Stimulated activated naive CD8-positive, alpha-beta T cell treated with anti-CD3 and anti-CD28 coated beads, Interleukin-15, Interleukin-2, amounts not matched to agents 100 ng/mL and 50 ng/mL, for 24 hours (primary cell): ENCODE measurements at regions not wholly inside any gene's neighbourhood (a gene's known extent, or its start where the extent isn't known, plus 50 kb on each side); places are given as distances from the start of the nearest gene placed in this dataset.
"Not testable (repeated sequence)": the region's sequence is repeated elsewhere in the genome, so short reads cannot be mapped to it uniquely, and the experiment has no call there.

Experiments
- H3K27ac Mint-ChIP-seq: one replicate; pipeline ENCODE4 v1.8.0; 2021; ENCODE audit warnings: mild to moderate bottlenecking, mixed read lengths
- H3K27me3 Mint-ChIP-seq: one replicate; pipeline ENCODE4 v1.8.0; 2021; ENCODE audit warnings: mixed read lengths
- H3K36me3 Mint-ChIP-seq: one replicate; pipeline ENCODE4 v1.8.0; 2021; ENCODE audit warnings: low read depth, mixed read lengths
- H3K4me1 Mint-ChIP-seq: one replicate; pipeline ENCODE4 v1.8.0; 2021; ENCODE audit warnings: low read depth, mixed read lengths
- H3K4me3 Mint-ChIP-seq: one replicate; pipeline ENCODE4 v1.8.0; 2021; ENCODE audit warnings: mild to moderate bottlenecking, mixed read lengths
- H3K9me3 Mint-ChIP-seq: one replicate; pipeline ENCODE4 v1.8.0; 2021; ENCODE audit warnings: mixed read lengths

- H3K4me3 Mint-ChIP-seq: no peak overlapping the region
- H3K27me3 Mint-ChIP-seq: no peaks in the 10 kb centered on the region
- no peaks in the 10 kb centered on the region for H3K36me3 Mint-ChIP-seq
- peaks cover 4% of the 10 kb centered on the region for H3K9me3 Mint-ChIP-seq
- H3K4me1 Mint-ChIP-seq: no peaks in the 10 kb centered on the region
- no peak overlapping the region for H3K27ac Mint-ChIP-seq
These were observed 233.5 kb upstream of the SGK1 start for GRCh38 chr6:134551245-134551960.

GRCh38 chr6:134550604-134551003 lies 232.7 kb upstream of the SGK1 start:
- peaks cover 4% of the 10 kb centered on the region for H3K9me3 Mint-ChIP-seq
- no peaks in the 10 kb centered on the region for H3K36me3 Mint-ChIP-seq
- H3K4me3 Mint-ChIP-seq: no peak overlapping the region
- H3K4me1 Mint-ChIP-seq: no peaks in the 10 kb centered on the region
- no peak overlapping the region for H3K27ac Mint-ChIP-seq
- no peaks in the 10 kb centered on the region for H3K27me3 Mint-ChIP-seq

- Mint-ChIP-seq H3K27ac (no peak overlapping the region), H3K36me3 (no peaks in the 10 kb centered on the region), H3K4me3 (no peak overlapping the region), H3K27me3 (no peaks in the 10 kb centered on the region), H3K4me1 (no peaks in the 10 kb centered on the region), H3K9me3 (peaks cover 4% of the 10 kb centered on the region)
These were observed 231.9 kb upstream of the SGK1 start for GRCh38 chr6:134549854-134550253.

- no peaks in the 10 kb centered on the region for H3K36me3 Mint-ChIP-seq
- no peaks in the 10 kb centered on the region for H3K27me3 Mint-ChIP-seq
These were observed 229.2 kb upstream of the SGK1 start for GRCh38 chr6:134546962-134547645.

GRCh38 chr6:134544737-134545136 lies 226.8 kb upstream of the SGK1 start:
- H3K27ac Mint-ChIP-seq: no peak overlapping the region
- H3K27me3 Mint-ChIP-seq: peaks cover 7% of the 10 kb centered on the region
- no peaks in the 10 kb centered on the region for H3K36me3 Mint-ChIP-seq
- peaks cover 4% of the 10 kb centered on the region for H3K9me3 Mint-ChIP-seq
- no peak overlapping the region for H3K4me3 Mint-ChIP-seq
- H3K4me1 Mint-ChIP-seq: peaks cover 24% of the 10 kb centered on the region

More at GRCh38 chr6:134546962-134547645, 229.2 kb upstream of the SGK1 start:
- Mint-ChIP-seq H3K9me3 (peaks cover 4% of the 10 kb centered on the region), H3K27ac (no peak overlapping the region), H3K4me3 (no peak overlapping the region), H3K4me1 (peaks cover 13% of the 10 kb centered on the region)

- Mint-ChIP-seq H3K4me1 (peaks cover 26% of the 10 kb centered on the region), H3K36me3 (no peaks in the 10 kb centered on the region), H3K4me3 (no peak overlapping the region), H3K27me3 (peaks cover 8% of the 10 kb centered on the region), H3K9me3 (peaks cover 4% of the 10 kb centered on the region), H3K27ac (peak overlapping the region; percentile 7)
These were observed 225.2 kb upstream of the SGK1 start for GRCh38 chr6:134543128-134543527.

GRCh38 chr6:134541001-134541400 lies 223.1 kb upstream of the SGK1 start:
- Mint-ChIP-seq H3K4me3 (no peak overlapping the region), H3K9me3 (no peaks in the 10 kb centered on the region), H3K27me3 (peaks cover 8% of the 10 kb centered on the region), H3K4me1 (peaks cover 26% of the 10 kb centered on the region), H3K36me3 (no peaks in the 10 kb centered on the region), H3K27ac (no peak overlapping the region)

GRCh38 chr6:134539865-134540323 lies 222.0 kb upstream of the SGK1 start:
- Mint-ChIP-seq H3K9me3 (no peaks in the 10 kb centered on the region), H3K27me3 (peaks cover 8% of the 10 kb centered on the region), H3K27ac (no peak overlapping the region), H3K4me1 (peaks cover 30% of the 10 kb centered on the region), H3K36me3 (no peaks in the 10 kb centered on the region), H3K4me3 (no peak overlapping the region)

GRCh38 chr6:134537765-134538164 lies 219.9 kb upstream of the SGK1 start:
- not testable (repeated sequence) for H3K36me3 Mint-ChIP-seq, H3K27me3 Mint-ChIP-seq, H3K4me3 Mint-ChIP-seq, H3K9me3 Mint-ChIP-seq, H3K27ac Mint-ChIP-seq
- peaks cover 30% of the 10 kb centered on the region for H3K4me1 Mint-ChIP-seq

GRCh38 chr6:134537146-134537555 lies 219.2 kb upstream of the SGK1 start:
- Mint-ChIP-seq H3K36me3 (no peaks in the 10 kb centered on the region), H3K4me1 (peaks cover 31% of the 10 kb centered on the region), H3K27me3 (peaks cover 8% of the 10 kb centered on the region), H3K27ac (no peak overlapping the region), H3K9me3 (no peaks in the 10 kb centered on the region), H3K4me3 (no peak overlapping the region)

- no peak overlapping the region for H3K4me3 Mint-ChIP-seq
- H3K4me1 Mint-ChIP-seq: peaks cover 34% of the 10 kb centered on the region
- H3K9me3 Mint-ChIP-seq: no peaks in the 10 kb centered on the region
- no peaks in the 10 kb centered on the region for H3K36me3 Mint-ChIP-seq
- H3K27me3 Mint-ChIP-seq: peaks cover 8% of the 10 kb centered on the region
- H3K27ac Mint-ChIP-seq: no peak overlapping the region
These were observed 217.9 kb upstream of the SGK1 start for GRCh38 chr6:134535831-134536230.

- peaks cover under 1% of the 10 kb centered on the region for H3K27me3 Mint-ChIP-seq
- no peak overlapping the region for H3K27ac Mint-ChIP-seq
- no peak overlapping the region for H3K4me3 Mint-ChIP-seq
- no peaks in the 10 kb centered on the region for H3K9me3 Mint-ChIP-seq
- H3K36me3 Mint-ChIP-seq: no peaks in the 10 kb centered on the region
- peaks cover 27% of the 10 kb centered on the region for H3K4me1 Mint-ChIP-seq
These were observed 216.8 kb upstream of the SGK1 start for GRCh38 chr6:134534708-134535149.

- Mint-ChIP-seq H3K4me3 (no peak overlapping the region), H3K27me3 (no peaks in the 10 kb centered on the region), H3K4me1 (peaks cover 31% of the 10 kb centered on the region), H3K36me3 (no peaks in the 10 kb centered on the region), H3K27ac (no peak overlapping the region), H3K9me3 (no peaks in the 10 kb centered on the region)
These were observed 216.1 kb upstream of the SGK1 start for GRCh38 chr6:134533991-134534390.

GRCh38 chr6:134532694-134533624 lies 215.0 kb upstream of the SGK1 start:
- Mint-ChIP-seq H3K4me3 (no peak overlapping the region), H3K36me3 (no peaks in the 10 kb centered on the region), H3K4me1 (peaks cover 31% of the 10 kb centered on the region), H3K27me3 (no peaks in the 10 kb centered on the region), H3K27ac (no peak overlapping the region), H3K9me3 (no peaks in the 10 kb centered on the region)

- no peaks in the 10 kb centered on the region for H3K27me3 Mint-ChIP-seq
- H3K4me1 Mint-ChIP-seq: peaks cover 31% of the 10 kb centered on the region
- no peak overlapping the region for H3K27ac Mint-ChIP-seq
- H3K36me3 Mint-ChIP-seq: no peaks in the 10 kb centered on the region
- H3K9me3 Mint-ChIP-seq: no peaks in the 10 kb centered on the region
- H3K4me3 Mint-ChIP-seq: no peak overlapping the region
These were observed 213.7 kb upstream of the SGK1 start for GRCh38 chr6:134531611-134532010.
